HG03025 (cell line): ENCODE measurements at regions not wholly inside any gene's neighbourhood (a gene's known extent, or its start where the extent isn't known, plus 50 kb on each side); places are given as distances from the start of the nearest gene placed in this dataset.

Source experiments
- ATAC-seq: cut with Tn5 transposase; IDR thresholded peaks from one replicate; pipeline ENCODE4 v1.9.1; 2021; ENCODE audit warnings: mild to moderate bottlenecking, moderate library complexity; ENCODE audit not compliant: unreplicated experiment, low FRiP score

DNA sequence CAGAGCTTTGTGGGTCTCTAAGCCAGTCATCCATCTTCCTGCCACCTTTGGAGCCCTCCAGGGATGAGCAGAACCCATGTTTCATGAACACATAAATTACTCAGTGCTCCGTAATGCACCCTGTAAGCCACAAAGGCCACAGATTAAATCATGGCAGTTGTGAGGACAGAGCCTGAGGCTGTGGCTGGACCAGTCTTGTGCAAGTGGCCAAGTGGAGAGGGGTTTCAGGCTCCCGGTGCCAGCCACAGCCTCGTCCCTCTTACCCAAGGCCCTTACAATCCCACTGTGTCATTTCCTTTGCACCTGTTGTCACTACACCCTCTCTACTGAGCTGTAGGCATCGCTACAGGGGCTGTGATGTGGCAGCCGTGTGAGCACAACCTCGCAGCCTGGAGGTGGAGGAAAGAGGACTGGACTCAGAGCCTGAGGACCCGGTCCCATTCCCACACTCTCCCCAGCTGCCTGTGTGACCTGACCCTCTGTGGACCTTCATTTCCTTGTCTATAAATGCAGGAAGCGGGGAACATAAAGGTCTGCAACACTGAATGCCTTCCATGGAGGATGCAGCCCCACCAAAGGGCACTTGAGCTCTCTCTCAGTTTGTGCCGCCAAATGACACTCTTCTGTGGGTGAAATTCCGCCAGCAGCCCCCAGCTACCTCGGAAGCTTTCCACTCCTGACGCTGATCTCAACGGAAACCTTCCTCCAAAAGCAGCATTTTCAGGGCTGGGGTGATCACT, 792.0 kb downstream of the UQCRFS1 start:
- ATAC-seq, result no peak

DNA sequence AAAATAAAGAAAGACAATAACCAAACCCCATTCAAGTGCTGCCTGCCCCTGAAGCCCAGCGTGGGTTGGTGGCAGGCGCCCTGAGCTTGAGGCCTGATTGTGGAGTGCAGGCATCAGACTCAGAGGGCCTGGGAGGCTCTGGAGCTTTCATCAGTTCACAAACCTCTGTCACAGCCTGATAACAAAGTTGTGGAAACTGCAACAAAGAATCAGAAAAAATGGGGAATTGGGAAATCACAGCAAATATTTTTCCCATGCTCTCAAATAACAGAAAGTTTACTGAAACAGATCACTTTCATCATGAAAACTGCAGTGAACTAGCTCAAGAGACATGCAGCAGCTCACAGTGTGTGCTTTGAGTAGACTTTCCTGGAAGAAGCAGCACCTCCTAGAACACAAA, 793.6 kb downstream of the UQCRFS1 start:
- no peak for ATAC-seq

DNA sequence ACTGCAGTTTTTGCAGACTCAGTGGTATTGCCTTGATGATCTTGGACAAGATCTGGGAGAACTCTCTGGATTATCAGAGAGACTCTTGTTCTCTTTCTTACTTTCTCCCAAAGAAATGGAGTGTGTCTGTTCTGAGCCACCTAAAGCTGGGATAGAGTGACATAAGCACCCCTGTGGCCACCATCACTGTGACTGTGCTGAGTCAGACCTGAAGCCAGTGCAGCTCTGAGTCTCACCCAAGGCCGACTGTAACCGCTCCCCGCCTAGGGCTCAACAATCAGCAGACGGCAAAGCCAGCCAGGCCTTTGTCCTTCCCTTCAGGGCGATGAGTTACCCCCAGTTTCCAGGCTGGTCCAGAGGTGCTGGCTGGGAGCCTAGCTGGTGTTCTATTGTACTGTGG, 795.6 kb downstream of the UQCRFS1 start:
- ATAC-seq, result no peak

DNA sequence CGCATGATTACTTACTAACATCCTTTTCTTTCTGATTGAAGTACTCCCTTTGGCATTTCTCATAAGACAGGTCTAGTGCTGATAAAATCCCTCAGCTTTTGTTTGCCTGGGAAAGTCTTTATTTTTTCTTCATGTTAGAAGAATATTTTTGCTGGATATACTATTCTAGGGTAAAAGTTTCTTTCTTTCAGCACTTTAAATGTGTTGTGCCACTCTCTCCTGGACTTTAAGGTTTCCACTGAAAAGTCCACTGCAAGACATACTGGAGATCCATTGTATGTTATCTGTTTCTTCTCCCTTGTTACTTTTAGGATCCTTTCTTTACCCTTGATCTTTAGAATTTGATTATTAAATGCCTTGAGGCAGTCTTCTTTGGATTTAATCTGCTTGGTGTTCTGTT, 796.7 kb downstream of the UQCRFS1 start:
- ATAC-seq, result no peak

DNA sequence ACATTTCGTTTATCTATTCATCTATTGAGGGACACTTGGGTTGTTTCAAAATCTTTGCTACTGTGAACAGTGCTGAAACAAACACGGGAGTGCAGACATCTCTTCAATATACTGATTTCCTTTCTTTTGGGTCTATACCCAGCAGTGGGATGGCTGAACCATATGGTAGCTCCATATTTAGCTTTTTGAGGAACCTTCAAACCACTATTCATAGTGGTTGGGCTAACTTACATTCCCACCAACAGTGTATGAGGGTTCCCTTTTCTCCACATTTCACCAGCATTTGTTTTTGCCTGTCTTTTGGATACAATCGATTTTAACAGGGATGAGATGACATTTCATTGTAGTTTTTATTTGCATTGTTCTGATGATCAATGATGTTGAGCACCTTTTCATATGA, 798.2 kb downstream of the UQCRFS1 start:
- ATAC-seq, result no peak

DNA sequence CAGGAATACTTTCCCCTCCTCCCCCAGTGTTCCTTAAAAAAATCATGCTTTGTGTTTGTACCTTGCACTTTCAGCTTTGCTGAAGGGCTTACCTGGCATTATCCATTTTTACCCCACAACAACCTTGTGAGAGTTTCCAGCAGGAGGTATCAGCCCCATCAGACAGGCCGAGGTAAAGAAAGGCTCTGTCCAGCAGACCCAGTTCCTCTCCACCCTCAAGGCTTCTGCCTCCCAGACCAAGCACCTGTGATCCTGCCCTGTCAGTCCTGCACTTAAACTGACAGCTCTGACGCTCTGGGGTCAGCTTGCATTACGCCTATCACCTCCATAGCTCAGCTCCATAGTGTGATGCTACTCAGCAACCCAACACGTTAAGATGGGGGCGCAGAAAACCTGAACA, 803.1 kb downstream of the UQCRFS1 start:
- ATAC-seq, result no peak

DNA sequence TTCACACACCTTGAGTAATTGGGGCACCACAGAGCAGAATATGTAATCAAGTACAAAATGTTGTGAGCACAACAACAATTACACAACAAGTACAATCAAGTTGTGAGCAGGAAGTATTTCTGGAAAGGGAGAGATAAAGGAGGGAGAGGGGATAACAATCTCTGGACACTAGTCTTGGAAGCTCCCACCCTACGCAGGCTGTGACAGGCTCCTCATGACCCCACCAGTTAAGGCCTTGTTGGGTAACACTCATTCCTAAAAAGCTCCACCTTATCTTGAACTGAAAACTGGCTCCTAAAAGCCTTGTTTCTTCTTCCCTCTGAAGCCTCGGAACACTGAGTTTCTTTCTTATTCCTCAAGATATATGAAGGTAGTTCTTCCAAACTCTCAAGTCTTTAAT, 806.0 kb downstream of the UQCRFS1 start:
- no peak for ATAC-seq

DNA sequence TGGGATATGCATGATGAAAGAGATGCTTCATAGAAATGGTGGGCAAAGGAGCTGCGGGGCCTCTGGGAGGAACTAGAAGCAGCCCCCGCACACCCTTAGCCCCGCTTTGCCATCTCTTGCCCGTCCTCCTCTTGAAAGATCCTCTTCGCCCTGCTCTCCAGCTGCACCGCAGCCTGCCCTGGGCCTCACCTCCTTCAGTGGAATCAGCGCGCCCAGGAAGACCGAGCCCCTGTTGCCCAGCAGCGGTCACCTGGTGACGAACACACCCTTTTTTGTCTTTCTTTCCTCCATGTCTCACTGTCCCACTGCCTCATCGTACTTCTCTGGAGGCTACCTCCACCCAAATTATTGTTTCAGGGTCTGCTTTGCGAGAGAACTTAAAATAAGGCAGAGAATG, 807.6 kb downstream of the UQCRFS1 start:
- no peak for ATAC-seq

DNA sequence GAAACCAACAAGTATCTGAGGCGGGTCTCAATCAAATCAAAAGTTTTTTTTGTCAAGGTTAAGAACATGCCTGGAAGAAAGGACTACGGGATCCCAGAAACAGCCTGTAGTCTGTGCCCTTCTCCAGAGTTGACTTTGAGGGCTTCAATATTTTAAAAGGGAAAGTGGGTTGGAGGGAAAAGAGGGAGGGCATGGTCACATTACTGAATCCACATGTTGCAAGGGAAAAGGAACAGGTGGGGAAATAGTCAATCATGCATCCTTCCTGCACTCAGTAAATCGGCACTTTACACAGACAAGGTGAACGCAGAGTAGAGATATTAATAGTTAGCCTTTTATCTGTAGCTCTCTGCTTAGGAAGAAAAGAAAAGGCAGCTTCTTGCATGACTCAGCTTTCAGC, 808.5 kb downstream of the UQCRFS1 start:
- no peak for ATAC-seq

DNA sequence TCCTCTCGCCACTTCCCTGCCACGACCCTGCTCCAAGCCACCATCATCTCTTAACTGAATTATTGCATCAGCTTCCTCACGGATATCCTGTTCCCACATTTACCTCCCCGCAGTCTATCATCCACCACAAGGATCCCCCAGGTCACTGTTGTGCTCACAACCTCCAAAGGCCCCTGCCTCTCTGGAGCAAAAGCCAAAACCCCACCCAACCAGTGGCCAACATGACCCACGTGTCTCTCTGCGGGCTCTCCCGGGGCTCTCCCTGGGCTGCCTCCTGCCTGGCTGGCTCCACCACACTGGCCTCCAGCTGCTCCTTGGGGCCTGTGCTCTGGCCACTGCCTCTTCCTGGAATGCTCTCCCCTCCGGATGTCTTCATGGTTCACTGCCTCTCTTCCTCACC, 809.3 kb downstream of the UQCRFS1 start:
- ATAC-seq, result no peak

DNA sequence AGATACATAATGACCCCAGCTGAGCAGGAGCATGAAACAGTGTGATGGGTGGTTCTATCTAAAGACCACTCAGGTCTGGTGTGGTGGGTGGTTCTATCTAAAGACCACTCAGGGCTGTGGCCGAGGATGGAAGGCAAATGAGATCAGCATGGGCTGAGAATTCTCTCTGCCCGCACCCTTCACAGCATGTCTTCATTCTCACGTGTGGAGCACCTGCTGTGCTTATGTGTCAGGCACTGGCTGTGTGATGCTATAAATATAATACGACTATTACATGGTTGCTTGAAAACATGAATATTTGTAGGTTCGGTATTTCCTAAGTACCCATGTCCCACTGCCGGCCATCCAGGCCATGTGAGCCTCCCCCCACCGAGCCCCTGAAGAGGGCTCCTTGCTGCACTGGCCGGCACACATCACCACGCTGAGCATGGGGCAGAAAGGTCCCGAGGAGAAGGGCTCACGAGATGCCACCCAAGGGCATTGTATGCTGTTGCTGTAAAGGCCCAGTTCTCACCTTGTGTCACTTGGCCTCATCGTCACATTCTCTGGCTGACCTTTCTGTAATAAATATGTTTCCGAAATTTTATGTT, 810.2 kb downstream of the UQCRFS1 start:
- ATAC-seq, result no peak

DNA sequence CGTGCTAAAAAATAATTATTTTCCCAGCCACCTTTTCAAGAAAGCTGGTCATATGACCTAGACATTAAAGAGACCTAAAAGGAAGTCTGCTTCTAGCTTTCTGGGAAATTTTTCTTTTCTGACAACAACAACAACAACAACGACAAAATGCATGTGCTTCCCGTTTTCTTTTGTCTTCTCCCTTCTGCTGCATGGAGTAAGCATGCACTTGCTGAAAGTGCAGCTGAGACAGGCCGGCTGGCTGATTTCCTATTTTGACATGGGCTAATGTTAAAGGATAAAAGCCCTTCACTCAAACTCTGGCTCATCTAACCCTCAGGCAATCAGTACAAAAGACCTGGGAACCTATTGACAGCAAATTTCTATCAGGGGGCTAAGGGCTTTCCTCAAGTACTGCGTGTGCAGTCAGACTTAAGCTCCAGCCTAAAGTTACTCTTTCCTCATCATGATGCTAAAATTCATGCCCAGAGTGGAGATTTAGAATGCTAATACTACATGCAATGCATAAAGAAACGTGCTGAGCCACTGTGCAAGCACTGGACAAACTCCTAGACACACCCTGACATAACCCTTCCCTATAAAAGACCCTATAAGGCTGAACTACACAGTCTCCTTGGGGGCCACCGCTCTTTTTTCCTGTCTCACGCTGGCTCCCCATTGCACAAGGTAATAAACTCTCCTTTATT, 811.1 kb downstream of the UQCRFS1 start:
- no peak for ATAC-seq

DNA sequence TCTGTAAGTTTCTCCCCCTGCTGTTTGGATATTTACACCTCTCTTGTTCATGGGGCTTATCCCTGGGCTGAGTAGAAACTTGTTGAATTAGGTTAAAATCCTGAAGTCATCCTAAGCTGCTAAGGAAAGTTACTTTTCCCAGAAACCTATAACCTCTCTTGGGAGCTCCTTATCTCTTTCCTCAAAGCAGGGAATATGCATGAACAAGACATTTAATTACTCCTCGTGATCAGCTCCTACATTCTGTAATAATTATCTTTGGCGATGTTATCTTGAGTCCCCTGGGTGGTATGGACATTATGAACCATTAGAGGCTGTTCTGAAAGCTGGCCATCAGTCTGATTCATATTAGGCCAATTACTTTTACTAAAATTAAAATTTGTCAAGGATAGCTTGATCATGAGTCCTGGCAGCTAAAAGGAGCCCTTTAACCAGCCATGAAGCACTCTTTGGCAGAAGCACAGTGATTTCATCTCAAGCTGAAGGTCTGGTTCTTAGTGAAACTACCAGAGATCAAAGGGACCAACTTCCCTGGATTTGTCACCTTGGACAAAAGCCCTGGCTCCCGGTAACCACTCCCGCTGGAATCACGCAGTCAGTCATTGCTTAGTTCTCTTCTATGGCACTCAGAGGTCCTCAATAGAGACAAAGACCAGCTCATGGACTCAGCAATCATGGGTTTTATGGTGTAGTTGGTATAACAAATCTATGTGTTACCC, 811.8 kb downstream of the UQCRFS1 start:
- no peak for ATAC-seq

DNA sequence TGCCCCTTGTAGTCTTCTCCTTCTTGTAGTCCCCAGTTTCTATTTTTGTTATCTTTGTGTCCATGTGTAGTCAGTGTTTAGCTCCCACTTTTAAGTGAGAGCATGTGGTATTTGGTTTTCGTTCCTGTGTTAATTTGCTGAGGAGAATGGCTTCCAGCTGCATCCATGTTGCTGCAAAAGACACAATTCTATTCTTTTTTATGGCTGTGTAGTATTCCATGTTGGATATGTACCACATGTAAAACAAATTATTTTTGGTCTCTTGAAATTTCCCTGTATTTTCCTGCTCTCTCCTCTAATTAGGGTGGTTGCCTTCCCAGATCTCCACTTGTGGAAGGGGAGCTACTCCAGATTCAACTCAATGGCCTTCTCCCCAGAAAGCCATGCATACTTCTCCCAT, 813.8 kb downstream of the UQCRFS1 start:
- no peak for ATAC-seq

DNA sequence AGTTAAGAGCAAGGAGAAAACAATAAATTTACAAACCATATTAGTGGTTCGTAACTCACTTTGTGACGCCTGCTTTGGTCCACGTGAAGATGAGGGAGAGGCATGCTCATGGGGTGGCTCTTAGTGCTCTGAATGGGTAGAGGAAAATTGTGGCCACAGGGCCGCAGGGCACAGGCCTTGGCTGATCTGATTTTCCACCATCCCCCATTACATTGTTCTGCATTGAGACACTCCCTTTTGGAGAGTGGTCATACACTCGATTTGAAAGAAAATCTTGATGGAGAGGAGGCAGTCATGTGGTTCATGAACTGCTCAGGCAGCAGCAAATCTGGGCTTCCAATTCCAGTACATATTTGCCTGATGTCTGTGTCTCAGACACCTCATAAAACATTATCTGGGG, 815.2 kb downstream of the UQCRFS1 start:
- no peak for ATAC-seq

DNA sequence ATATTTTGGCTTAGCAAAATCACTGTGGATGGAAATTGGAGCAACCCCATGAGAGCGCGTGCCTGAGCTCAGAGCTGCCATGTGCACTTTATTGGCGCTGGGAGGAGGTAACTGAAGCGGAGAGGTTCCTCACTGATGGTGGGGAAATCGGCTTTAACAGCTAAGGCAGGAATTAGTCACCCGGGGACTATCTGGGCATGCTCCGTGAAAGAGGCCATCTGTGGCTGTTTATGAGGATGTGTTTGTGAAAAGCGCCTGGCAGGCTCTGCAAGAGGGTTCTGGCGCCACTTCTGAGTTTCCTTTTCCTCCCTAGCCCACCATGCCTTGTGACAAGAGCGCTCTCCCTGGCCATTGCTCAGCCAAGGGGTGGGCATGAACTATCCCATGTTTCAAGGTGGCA, 815.6 kb downstream of the UQCRFS1 start:
- ATAC-seq, result no peak

DNA sequence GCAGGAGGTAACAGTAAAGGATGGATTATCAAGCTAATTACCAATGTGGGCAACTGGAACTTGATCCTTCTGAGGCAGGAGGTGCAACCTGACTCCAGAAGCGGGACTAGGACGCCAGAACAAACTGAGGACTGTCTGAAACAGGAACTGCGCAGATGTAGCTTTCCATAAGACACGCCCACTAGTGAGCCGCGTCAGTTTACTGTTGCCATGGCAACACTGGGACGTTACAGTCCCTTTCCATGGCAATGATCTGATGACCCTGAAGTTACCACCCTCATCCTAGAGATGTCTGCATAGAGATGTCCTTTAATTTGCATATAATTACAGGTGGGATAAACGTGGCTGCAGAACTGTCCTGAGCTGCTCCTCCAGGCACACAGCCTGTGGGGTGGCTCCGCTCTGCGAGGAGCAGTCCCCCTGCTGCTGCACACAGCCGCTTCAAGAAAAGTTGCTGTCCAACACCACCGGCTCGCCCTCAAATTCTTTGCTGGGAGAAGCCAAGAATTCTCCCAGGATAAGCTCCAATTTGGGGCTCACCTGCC, 816.6 kb downstream of the UQCRFS1 start:
- ATAC-seq, result no peak

DNA sequence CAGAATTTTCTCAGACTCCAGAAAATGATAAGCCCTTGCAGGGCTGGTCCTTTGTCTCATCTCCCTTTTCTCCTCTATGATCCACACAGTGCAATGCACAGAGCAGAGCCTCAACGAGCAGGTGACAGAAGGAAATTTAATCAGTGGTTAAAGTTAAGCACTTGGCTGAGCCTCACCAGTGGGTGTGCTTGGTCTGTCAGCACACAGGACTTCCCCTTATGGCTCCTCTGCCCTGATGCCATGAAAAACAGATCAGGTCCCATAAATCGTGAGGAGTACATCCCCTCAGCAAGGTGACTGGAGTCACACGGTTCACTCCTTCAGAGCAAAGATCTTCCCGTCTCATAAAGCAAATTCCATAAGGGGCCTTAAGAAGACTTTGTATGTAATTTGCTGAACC, 818.2 kb downstream of the UQCRFS1 start:
- ATAC-seq, result no peak

DNA sequence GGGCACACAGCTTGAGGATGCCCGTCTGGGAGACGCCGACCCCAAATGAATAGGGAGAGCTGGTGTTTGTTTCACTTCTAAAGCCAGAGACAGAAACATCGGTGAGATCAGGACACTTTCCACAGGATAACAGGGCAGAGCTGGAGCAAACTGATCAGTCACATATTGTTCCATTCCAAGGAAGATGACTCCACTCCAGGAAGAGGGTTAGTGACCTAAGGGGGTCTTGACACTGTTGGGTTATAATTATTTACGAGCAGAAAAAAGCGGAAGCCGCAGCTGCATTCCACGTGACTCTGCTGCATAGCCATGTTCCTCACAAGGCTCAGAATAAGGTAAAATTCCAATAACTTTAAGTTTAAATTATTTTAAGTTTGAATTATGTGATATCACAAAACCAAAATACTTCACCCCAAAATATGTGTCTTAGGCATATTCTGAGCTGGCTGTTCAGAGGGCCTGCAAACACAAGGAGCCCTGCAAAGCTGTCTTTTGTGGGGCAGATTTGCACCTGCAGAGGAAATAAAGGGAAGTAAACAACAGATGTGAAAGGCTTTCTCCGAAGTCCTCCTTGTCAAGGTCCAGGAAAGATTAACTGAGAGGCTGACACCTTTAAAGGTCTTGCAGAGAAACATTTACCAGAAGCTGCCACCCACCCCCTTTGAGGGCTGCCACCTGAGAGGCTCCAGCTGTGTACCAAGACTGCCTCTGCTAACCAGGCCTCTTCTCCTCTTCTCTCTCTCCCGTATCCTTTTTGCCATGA, 819.2 kb downstream of the UQCRFS1 start:
- ATAC-seq, result no peak

DNA sequence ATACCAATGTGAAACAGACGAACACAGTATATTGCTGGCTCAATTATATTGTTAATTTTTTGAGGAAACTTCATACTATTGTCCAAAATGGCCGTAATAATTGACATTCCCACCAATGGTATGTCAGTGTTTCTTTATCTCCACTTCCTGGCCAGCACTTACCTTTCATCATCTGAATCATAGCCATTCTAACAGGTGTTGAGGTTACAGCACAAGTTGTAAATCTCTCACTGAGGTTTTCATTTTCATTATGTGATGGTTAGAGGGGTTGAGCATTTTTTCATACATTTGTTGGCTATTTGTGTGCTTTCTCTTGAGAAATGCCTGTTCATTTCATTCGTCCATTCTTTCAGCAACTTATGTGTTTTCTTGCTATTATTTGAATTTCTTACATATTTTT, 824.0 kb downstream of the UQCRFS1 start:
- no peak for ATAC-seq
